Endothelial cell of hepatic sinusoid (primary cell): ENCODE measurements at regions not wholly inside any gene's neighbourhood (a gene's known extent, or its start where the extent isn't known, plus 50 kb on each side); places are given as distances from the start of the nearest gene placed in this dataset.
"Not testable (repeated sequence)": the region's sequence is repeated elsewhere in the genome, so short reads cannot be mapped to it uniquely, and the experiment has no call there.

Experiments used
- in situ Hi-C: cut with HindIII; loops from 2 replicates; pipeline ENCODE4 v1.10.0; 2017; ENCODE audit warnings: low sequenced_read_pairs

DNA sequence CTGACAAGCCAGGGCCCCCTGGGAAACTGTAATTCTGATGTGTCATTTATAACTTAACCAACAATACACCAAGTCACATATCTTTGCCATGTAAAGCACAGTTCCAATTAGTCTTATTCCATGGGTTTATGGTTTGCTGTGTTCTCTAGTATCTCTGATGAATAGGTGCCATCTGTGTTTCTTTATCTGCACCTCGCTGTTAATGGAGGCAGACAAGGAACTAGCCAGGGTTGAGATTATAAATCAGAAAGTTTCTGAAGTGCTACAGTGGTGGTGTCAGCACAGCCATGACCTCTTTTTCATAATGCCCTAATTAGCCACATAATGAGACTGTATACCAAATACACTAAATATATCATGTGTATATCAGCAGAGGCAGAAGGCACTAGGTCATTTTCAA lies 866.4 kb downstream of the PLOD2 start:
- in situ Hi-C loops = loop anchor here (5.0 kb wide), 1 partner anchor 77 kb away; no protein-coding TSS in a partner anchor

DNA sequence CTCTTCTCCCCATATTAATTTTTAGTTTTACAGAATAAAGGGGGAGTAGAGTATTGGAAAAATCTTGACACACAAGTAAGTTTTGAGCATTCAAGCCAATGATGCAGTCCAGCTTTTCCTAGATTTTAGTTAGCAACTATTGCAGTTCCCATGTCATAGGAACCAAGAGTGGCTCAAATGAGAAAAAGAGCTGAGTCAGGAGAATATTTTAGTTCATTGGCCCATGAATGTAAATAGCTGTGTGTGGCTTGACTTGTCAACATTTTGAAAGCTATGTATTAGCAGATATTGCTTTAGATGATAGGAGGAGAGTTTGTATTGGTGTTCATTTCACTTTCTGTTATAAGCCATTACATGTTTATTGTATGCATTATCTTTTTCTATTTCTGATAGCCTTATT lies 853.7 kb downstream of the PLOD2 start:
- in situ Hi-C loops = no loop called here

DNA sequence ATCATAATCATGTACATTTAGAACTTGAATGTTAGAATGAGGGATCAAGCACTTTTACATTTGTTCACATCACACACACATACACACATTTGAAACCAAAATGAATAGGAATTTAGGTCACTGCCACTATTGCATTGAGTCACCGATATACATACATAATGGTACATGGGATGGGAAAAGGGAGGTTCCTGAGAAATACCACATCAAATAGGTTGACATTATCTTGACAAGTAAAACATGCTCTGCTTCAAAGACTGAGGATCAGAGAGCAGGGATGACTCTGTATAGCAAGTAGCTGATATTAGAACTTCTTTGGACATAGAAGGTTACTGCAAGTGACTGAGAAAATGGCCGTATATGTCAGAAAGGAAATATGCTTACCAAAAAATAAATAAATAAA lies 847.2 kb downstream of the PLOD2 start:
- in situ Hi-C loops = no loop called here

DNA sequence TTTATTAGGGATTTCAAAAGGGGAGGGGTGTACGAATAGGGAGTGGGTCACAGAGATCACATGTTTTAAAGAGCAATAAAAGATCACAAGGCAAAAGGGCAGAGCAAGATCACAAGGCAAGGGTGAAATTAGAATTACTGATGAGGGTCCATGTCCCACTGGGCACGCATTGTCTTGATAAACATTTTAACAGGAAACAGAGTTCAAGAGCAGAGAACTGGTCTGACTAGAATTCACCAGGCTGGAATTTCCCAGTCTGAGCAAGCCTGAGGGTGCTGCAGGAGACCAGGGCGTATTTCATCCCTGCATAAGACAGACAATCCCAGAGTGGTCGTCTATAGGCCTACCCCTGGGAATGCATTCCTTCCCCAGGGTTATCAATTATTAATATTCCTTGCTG lies 844.7 kb downstream of the PLOD2 start:
- in situ Hi-C loops = not testable (repeated sequence)

DNA sequence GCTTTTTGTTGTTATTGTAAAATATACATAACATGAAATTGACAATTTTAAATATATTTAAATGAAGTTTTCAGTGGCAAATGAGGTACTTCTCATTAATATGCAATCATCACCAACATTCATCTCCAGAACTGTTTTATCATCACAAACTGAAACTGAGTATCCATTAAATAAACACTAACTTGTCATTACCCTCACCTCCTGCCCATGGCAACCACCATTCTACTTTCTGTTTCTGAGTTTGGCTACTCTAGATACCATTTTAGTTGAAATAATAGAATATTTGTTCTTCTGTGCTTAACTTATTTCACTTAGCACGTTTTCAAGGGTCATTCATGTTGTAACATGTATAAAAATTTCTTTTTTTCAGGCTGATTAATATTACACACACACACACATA lies 834.3 kb downstream of the PLOD2 start:
- in situ Hi-C loops = no loop called here

DNA sequence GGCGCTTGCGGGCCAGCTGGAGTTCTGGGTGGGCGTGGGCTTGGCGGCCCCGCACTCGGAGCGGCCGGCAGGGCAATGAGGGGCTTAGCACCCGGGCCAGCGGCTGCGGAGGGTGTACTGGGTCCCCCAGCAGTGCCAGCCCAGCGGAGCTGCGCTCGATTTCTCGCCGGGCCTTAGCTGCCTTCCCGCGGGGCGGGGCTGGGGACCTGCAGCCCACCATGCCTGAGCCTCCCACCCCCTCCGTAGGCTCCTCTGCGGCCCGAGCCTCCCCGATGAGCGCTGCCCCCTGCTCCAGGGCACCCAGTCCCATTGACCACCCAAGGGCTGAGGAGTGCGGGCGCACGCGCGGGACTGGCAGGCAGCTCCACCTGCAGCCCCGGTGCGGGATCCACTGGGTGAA lies 827.6 kb downstream of the PLOD2 start:
- in situ Hi-C loops = not testable (repeated sequence)

DNA sequence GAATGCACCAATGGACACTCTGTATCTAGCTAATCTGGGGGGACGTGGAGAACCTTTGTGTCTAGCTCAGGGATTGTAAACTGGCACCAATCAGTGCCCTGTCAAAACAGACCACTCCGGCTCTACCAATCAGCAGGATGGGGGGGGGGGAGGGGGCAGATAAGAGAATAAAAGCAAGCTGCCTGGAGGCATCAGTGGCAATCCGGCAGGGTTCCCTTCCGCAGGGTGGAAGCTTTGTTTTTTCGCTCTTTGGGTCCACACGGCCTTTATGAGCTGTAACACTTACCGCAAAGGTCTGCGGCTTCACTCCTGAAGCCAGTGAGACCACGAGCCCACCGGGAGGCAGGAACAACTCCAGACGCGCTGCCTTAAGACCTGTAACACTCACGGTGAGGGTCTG lies 827.1 kb downstream of the PLOD2 start:
- in situ Hi-C loops = no loop called here

DNA sequence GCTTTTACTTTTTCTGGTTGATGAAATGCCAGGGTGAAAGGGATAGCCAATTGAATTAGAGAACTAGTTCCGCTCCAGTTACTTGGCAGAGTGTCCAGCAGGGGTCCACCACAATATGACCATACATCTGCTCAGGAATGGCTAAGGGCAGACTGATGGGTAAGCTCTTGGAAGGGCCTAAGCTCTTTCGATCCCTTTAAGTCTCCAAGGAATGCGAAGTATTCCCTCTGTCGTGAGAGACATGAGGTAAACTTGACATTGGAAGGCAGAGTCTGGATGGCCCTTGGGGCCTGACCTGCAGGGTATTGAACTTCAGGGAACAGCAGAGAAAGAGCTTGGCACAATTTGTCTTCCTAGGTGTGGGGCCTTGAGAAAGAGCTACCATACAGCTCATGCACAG lies 805.8 kb downstream of the PLOD2 start:
- in situ Hi-C loops = no loop called here

DNA sequence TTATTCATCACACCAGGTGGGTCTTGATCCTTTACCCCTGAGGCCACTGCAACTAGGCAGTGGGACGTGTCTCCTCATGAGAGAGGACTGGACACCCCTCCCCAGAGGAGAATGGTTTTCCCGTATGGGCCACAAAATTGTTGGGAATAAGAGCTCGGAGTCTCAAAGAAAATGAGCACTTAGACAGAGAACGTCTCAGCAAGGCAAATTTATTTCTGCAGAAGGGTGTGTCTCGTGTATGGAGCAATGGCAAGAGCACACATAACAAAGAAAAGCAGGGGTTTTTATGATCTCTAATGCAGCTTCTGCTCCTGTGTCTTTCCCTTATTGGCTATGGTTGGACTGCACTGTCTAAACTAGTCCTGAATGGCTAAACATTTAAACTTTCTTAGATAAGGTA lies 803.5 kb downstream of the PLOD2 start:
- in situ Hi-C loops = no loop called here

DNA sequence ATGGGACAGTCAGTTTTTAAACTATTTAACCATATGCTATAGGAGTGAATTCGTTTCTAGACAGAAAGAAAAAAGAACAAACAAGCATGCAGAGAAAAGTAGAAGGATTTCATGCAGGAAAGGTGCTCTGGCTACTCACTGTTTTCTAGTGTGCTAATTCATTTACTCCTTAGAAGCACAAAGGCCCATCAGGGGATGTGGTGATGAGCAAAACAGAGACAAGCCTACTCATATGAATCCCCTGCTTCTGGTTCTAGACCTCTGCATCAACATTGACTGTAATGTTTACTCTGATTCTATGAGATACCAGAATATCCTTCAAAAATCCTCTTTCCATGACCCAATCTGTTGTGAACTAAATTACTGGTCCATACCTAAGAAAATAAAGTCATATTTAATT lies 801.9 kb downstream of the PLOD2 start:
- in situ Hi-C loops = no loop called here

DNA sequence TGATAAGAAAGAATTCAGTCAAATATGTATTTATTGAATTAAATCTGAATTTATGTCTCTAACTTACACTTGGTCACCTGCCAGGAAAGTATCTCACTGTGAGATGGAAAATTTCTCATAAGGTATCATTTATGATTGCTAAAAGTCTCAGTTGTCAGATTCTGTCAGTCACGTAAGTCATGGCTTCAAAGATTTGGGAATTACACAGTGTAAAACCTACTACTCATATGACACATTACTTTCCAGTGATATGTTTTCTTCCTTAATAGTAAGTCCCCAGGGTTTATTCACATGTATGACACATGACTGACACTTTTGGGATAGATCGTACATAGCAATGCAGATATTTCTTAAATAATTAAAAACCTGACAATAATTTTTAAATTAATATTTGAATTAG lies 792.2 kb downstream of the PLOD2 start:
- in situ Hi-C loops = no loop called here

DNA sequence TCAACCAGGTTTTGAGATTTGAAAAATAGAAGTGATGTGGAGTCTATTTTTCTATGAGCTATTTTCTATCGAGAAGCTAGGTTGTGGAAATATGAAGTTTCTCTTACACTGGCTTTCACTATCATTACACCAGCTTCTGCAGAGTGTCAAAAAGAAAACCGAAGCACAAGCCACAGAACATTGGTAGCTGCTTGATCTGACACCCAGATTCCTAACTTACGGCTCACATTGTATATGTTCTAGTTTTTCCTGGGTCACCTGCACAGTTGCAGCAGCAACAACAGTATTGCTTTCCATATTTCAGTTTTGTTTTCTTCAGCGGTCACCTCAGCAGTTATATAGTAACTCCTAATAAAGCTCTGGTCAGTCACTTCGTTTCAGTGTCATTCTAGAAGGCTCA lies 790.1 kb downstream of the PLOD2 start:
- in situ Hi-C loops = no loop called here

DNA sequence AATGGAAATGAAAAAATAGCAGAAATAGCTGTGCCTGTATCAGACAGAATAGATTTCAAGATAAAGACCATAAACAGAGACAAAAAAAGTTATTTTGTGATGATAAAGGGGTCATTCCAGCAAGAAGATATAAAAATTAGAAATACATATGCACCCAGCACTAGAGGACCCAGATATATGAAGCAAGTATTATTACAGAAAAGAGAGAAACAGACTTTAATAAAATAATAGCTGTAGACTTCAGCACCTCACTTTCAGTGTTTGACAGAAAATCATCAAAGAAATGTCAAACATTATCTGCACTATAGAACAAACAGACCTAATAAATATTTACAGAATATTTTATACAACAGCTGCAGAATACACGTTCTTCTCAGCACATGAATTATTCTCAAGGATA lies 783.7 kb downstream of the PLOD2 start:
- in situ Hi-C loops = no loop called here

DNA sequence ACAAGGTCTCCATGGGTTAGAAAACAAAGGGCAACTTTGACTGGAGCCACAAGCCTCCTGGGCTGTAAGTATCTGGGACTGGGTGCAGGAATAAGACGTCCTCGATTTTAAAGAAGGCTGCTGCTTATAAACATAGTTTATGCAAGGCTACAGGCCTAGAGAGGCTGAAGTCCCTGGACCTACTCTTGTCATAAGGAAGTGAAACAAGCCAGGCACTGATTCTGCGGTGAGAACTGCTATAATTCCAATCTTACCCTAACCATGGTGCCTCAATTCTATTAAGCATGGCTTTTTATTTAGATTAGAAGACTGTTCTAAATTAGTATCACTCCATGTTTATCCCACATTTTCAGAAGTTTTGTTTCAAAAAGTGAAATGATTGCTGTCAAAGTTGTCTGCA lies 777.6 kb downstream of the PLOD2 start:
- in situ Hi-C loops = no loop called here

DNA sequence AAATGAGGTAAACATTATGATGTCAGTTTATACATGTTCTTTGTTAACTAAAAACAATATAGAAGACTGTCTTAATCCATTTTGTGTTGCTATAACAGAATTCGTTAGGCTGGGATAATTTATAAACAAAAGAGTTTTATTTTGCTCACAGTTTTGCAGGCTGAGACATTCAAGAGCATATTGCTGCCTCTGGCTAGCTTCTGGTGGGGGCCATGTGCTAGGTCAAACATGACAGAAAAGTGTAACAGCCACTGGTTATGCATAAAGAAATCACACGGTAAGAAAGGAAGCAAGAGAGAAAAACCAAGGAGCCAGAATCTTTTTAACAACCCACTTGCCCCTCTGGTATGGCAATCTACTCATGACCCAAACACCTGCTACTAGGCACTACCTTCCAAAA lies 776.7 kb downstream of the PLOD2 start:
- in situ Hi-C loops = no loop called here

DNA sequence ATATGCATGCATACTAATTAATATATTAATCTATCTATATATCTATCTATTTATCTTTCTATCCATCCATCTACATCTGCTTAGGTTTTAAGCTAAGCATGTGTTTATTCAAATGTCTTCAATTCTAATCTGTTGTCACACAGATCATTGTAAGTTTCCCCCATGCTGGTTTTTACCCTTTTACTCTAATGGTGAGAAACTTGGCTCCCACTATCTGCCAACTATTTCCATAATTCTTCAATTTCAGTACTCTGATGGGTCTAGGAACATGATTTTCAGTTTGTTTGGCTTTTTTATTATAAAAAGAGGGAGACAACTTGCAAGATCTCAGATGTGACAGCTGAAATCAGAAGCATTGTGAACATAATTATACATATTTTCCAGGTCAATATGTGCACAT lies 773.8 kb downstream of the PLOD2 start:
- in situ Hi-C loops = no loop called here

DNA sequence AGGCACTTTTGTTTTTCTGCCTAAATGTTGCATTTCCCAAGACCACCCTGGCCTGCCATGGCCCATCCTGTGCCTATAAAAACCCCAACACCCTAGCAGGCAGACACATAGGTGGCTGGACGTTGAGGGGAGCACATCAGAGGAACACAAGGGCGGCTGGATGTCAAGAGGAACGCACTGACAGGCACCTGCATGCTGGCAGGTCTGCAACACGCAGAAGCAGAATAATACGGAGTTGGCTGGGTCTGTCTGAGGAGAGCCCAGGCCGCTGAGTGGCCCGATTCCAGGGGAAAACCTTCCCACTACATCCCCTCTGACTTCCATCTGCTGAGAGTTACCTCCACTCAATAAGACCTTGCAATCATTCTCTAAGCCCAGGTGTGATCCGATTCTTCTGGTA lies 765.6 kb downstream of the PLOD2 start:
- in situ Hi-C loops = no loop called here

DNA sequence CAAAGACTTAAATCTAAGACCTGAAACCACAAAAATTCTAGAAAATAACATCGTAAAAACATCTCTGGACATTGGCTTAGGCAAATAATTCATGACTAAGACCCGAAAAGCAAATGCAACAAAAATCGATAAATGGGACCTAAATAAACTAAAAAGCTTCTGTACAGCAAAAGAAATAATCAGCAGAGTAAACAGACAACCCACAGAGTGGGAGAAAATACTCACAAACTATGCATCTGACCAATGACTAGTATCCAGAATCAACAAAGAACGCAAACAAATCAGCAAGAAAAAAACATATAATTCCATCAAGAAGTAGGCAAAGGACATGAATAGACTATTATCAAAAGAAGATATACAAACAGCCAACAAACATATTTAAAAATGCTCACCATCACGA lies 749.4 kb downstream of the PLOD2 start:
- in situ Hi-C loops = no loop called here

DNA sequence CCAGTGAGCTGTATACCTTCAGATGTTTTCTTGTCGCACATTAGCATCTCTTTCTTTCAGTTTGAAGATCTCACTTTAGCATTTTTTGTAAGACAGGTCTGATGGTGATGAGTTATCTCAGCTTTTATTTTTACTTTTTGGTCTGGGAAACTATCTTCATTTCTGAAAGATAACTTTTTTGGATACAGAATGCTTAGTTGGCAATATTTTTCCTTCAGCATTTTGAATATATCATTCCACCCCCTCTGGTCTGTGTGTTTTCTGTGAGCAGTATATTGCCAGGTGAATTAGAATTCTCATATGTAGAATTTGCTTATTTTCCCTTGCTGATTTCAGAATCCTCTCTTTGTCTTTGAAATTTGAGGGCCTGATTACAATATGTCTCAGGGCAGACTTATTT lies 743.3 kb downstream of the PLOD2 start:
- in situ Hi-C loops = no loop called here

DNA sequence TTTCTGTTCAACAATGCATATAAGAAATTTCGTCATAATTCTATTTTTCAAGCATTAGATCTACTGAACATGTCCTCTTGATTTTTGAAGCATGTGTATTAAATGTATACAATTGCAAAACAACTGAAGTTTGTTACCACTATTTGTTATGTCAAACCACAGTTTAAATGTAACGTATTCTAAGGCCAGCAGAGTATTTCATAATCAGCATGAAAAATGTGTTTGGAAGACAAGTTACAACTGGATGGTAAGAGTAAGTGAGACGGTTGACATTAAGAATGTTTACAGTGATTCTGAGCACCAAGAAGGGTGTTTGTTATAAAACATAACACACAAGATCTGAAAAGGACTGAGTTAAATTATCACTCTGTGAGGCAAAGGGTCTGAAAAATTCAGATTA lies 738.4 kb downstream of the PLOD2 start:
- in situ Hi-C loops = no loop called here

DNA sequence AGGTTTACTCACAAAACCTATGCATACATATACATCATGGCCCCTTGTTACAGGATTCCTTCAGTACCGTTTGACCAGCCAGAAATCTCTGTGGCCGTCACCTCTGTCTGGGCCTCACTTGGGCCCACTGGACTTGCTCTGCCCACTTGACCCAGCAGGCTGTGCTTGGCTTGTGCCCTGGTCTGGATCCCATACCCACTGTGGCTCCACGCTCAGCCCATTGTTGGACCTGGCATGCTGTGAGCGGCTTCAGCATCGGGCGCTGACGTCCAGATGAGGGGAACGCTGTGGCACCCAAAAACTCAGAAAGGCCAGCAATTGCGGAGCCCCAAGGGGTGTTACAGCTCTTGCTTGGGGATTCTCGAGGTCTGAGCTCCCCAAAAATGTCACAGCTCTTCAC lies 733.6 kb downstream of the PLOD2 start:
- in situ Hi-C loops = no loop called here

DNA sequence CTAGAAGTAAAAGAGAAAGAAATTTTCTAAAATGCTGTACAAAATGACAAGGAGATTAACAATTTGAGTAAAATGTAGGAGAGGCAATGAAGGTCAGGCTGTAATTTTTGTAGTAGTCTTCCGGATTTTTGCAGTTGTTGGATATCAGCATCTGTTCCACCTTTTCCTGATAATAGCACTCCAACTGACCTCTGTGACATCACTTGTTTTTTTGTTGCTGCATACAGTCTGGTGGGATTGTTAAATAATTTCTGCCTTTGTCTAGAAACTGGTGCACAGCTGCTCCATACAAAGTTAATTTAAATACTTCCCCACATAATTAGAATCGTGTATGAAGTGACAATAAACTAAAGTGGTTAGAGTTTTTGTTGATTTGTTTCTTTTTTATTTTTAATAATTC lies 731.4 kb downstream of the PLOD2 start:
- in situ Hi-C loops = no loop called here

DNA sequence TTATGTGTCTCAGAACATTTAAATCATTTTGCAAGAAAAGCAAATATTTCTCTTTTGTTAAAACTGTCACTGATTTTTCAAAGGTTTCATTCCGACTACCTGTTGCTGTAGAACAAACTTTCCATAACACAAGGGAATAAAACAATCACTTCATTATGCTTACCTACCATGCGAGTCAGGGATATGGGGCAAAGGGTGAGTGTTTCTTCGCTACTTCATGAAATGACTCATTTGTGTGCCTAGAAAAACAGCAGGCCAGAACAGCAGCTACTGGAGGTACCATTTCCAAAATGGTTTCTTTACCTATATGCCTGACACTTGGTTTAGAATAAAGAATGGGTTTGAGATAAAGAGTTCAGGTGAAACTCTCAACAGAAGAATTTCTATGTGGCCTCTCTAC lies 712.5 kb downstream of the PLOD2 start:
- in situ Hi-C loops = no loop called here
